ENCODE measurements at regions not wholly inside any gene's neighbourhood (a gene's known extent, or its start where the extent isn't known, plus 50 kb on each side); places are given as distances from the start of the nearest gene placed in this dataset.
"Not testable (repeated sequence)": the region's sequence is repeated elsewhere in the genome, so short reads cannot be mapped to it uniquely, and the experiment has no call there.

GRCh38 chr4:42754965-42755364 is 98.1 kb upstream of the ATP8A1 start:
- not testable (repeated sequence) for TF ChIP-seq CTCF (IDR thresholded peaks at IDR 0.05; ENCODE audit: insufficient read depth, low read length, poor library complexity, severe bottlenecking); EZH2phosphoT487 (conservative IDR thresholded peaks at IDR 0.05; ENCODE audit: low read length)
